Smooth muscle cell (in vitro differentiated cells): ENCODE measurements at regions not wholly inside any gene's neighbourhood (a gene's known extent, or its start where the extent isn't known, plus 50 kb on each side); places are given as distances from the start of the nearest gene placed in this dataset.

Experiments
- DNase-seq: peaks from one replicate; lab custom pipeline; 2025; ENCODE audit not compliant: unreplicated experiment; lab: John Stamatoyannopoulos, UW
- H2AFZ ChIP-seq: fragments of 200-600 bp; sonication (generic); 2 replicates; pipeline ENCODE4 v1.6.0; 2016; ENCODE audit warnings: antibody characterized with exemption, low read depth, mild to moderate bottlenecking
- H3F3A ChIP-seq: fragments of 200-600 bp; sonication (generic); 2 replicates; pipeline ENCODE4 v1.6.0; 2017; ENCODE audit warnings: antibody characterized with exemption, low read depth
- H3K27ac ChIP-seq: fragments of 200-600 bp; sonication (generic); 2 replicates; pipeline ENCODE4 v1.5.1; 2016; ENCODE audit warnings: low read depth, mild to moderate bottlenecking
- H3K27me3 ChIP-seq: fragments of 200-600 bp; sonication (generic); 2 replicates; pipeline ENCODE4 v1.6.1; 2016; ENCODE audit warnings: low read depth, mild to moderate bottlenecking
- H3K36me3 ChIP-seq: fragments of 200-600 bp; sonication (generic); 2 replicates; pipeline ENCODE4 v1.5.1; 2016; ENCODE audit warnings: low read depth
- H3K4me1 ChIP-seq: fragments of 200-600 bp; sonication (generic); 2 replicates; pipeline ENCODE4 v1.5.1; 2016; ENCODE audit warnings: low read depth
- H3K4me2 ChIP-seq: fragments of 200-600 bp; sonication (generic); 2 replicates; pipeline ENCODE4 v1.6.0; 2016; ENCODE audit warnings: mild to moderate bottlenecking
- H3K4me3 ChIP-seq: fragments of 200-600 bp; sonication (generic); 2 replicates; pipeline ENCODE4 v1.5.1; 2016; ENCODE audit warnings: mild to moderate bottlenecking
- H3K79me2 ChIP-seq: fragments of 200-600 bp; sonication (generic); 2 replicates; pipeline ENCODE4 v1.6.0; 2016; ENCODE audit warnings: low read depth, mild to moderate bottlenecking
- H3K9ac ChIP-seq: fragments of 200-600 bp; sonication (generic); 2 replicates; pipeline ENCODE4 v1.6.0; 2016; ENCODE audit warnings: low read depth
- H3K9me3 ChIP-seq: fragments of 200-600 bp; sonication (generic); replicated peaks from 2 replicates; pipeline ENCODE4 v1.5.1; 2016; ENCODE audit warnings: low read depth
- H4K20me1 ChIP-seq: fragments of 200-600 bp; sonication (generic); 2 replicates; pipeline ENCODE4 v1.6.0; 2016; ENCODE audit warnings: low read depth
- CTCF ChIP-seq: fragments of 200-600 bp; sonication (generic); IDR thresholded peaks from 2 replicates; pipeline ENCODE4 v1.5.1; 2017; ENCODE audit warnings: borderline replicate concordance, mild to moderate bottlenecking, antibody characterized with exemption; ENCODE audit not compliant: insufficient read depth, poor library complexity, severe bottlenecking
- WGBS: methylation state at CpG from one replicate; pipeline ENCODE4 v1.1.7; 2016; ENCODE audit warnings: low lambda C conversion rate; 5-methylcytosine and 5-hydroxymethylcytosine counted together

- 70% methylated on average over 1 of the region's 1 CpG for WGBS
These were observed 147.0 kb upstream of the PELI1 start for GRCh38 chr2:64291181-64291580.

GRCh38 chr2:64295326-64296139 is 151.3 kb upstream of the PELI1 start:
- Histone ChIP-seq H3K4me1 (no peaks in the 10 kb centered on the region), H3K9ac (no peak overlapping the region), H3K36me3 (no peaks in the 10 kb centered on the region), H3K79me2 (no peaks in the 10 kb centered on the region), H3F3A (no peaks in the 10 kb centered on the region), H2AFZ (no peak overlapping the region), H3K4me3 (no peak overlapping the region), H3K4me2 (no peak overlapping the region), H3K9me3 (no peaks in the 10 kb centered on the region), H3K27ac (no peak overlapping the region), H4K20me1 (no peaks in the 10 kb centered on the region), H3K27me3 (no peaks in the 10 kb centered on the region)
- 90% methylated on average over 5 of the region's 5 CpGs for WGBS
- TF ChIP-seq CTCF, result no peak
- DNase-seq, result no peak

More at GRCh38 chr2:64291181-64291580, 147.0 kb upstream of the PELI1 start:
- H3K79me2 ChIP-seq, result no peaks in the 10 kb centered on the region
- H3F3A ChIP-seq, result no peaks in the 10 kb centered on the region
- H3K27me3 ChIP-seq, result no peaks in the 10 kb centered on the region
- no peak for DNase-seq
- H3K9ac ChIP-seq, result no peak overlapping the region
- no peak overlapping the region for H2AFZ ChIP-seq
- no peak overlapping the region for H3K4me3 ChIP-seq
- H3K27ac ChIP-seq, result peak overlapping the region; percentile 29
- H4K20me1 ChIP-seq, result no peaks in the 10 kb centered on the region
- no peak overlapping the region for H3K4me2 ChIP-seq
- H3K9me3 ChIP-seq, result no peaks in the 10 kb centered on the region
- no peaks in the 10 kb centered on the region for H3K4me1 ChIP-seq
- TF ChIP-seq CTCF, result no peak
- no peaks in the 10 kb centered on the region for H3K36me3 ChIP-seq

GRCh38 chr2:64296140-64296480 is 151.9 kb upstream of the PELI1 start:
- no peak for TF ChIP-seq CTCF
- H3K4me3 ChIP-seq, result no peak overlapping the region
- no peak overlapping the region for H3K27ac ChIP-seq
- H3K4me1 ChIP-seq, result no peaks in the 10 kb centered on the region
- H3K9ac ChIP-seq, result no peak overlapping the region
- no peaks in the 10 kb centered on the region for H4K20me1 ChIP-seq
- H3K9me3 ChIP-seq, result no peaks in the 10 kb centered on the region
- DNase-seq, result no peak
- H3K4me2 ChIP-seq, result no peak overlapping the region
- no peaks in the 10 kb centered on the region for H3K79me2 ChIP-seq
- H3F3A ChIP-seq, result no peaks in the 10 kb centered on the region
- no peaks in the 10 kb centered on the region for H3K36me3 ChIP-seq
- no peak overlapping the region for H2AFZ ChIP-seq
- WGBS, result 68% methylated on average over 4 of the region's 4 CpGs
- no peaks in the 10 kb centered on the region for H3K27me3 ChIP-seq
